ENCODE measurements at regions not wholly inside any gene's neighbourhood (a gene's known extent, or its start where the extent isn't known, plus 50 kb on each side); places are given as distances from the start of the nearest gene placed in this dataset.

GRCh38 chr5:94040591-94041148, 299.3 kb upstream of the POU5F2 start:
- Histone ChIP-seq H2AFZ (replicated peaks; ENCODE audit: low read length, poor library complexity) (no peak overlapping the region), H4K8ac (ENCODE audit: low read depth in 2 of 2, low read length in 2 of 2) (no peak overlapping the region), H3K36me3 (ENCODE audit: control insufficient read depth, insufficient read depth, low read length) (no peaks in the 10 kb centered on the region), H2BK5ac (ENCODE audit: low read depth, low read length, poor library complexity, severe bottlenecking) (no peak overlapping the region), H3K9me3 (ENCODE audit: control insufficient read depth, insufficient read depth, low read length) (no peaks in the 10 kb centered on the region), H4K20me1 (ENCODE audit: insufficient read depth, low read length) (no peaks in the 10 kb centered on the region), H3K27me3 (ENCODE audit: control insufficient read depth, insufficient read depth, low read length) (no peaks in the 10 kb centered on the region), H3K56ac (ENCODE audit: extremely low read depth, insufficient read depth, low read length) (no peak overlapping the region), H2BK120ac (ENCODE audit: low read depth, low read length) (no peak overlapping the region), H2AK9ac (replicated peaks; ENCODE audit: low read depth, low read length, poor library complexity) (no peak overlapping the region), H3K4ac (ENCODE audit: low read depth, low read length) (no peak overlapping the region), H2BK15ac (ENCODE audit: low read depth, low read length) (no peak overlapping the region), H3K4me2 (ENCODE audit: low read depth, low read length) (no peak overlapping the region), H2AK5ac (ENCODE audit: low read depth, low read length) (no peak overlapping the region), H4K91ac (ENCODE audit: insufficient read depth, low read depth, low read length) (no peak overlapping the region), H3K14ac (replicated peaks; ENCODE audit: low read depth, low read length) (no peak overlapping the region), H3K23ac (ENCODE audit: low read depth, low read length) (no peak overlapping the region), H3K27ac (ENCODE audit: insufficient read depth, low read length) (no peak overlapping the region), H3K79me1 (ENCODE audit: low read depth in 1 of 2, low read length in 2 of 2) (no peaks in the 10 kb centered on the region), H2BK20ac (ENCODE audit: low read depth, low read length) (no peak overlapping the region), H3K4me1 (ENCODE audit: control insufficient read depth, insufficient read depth, low read length) (no peaks in the 10 kb centered on the region), H3K4me3 (ENCODE audit: insufficient read depth, low read depth, low read length) (no peak overlapping the region), H3K9me1 (ENCODE audit: insufficient read depth, low read length) (no peaks in the 10 kb centered on the region), H4K5ac (ENCODE audit: low read depth, low read length) (no peak overlapping the region), H3K9ac (ENCODE audit: low read depth, low read length) (no peak overlapping the region), H3K18ac (ENCODE audit: low read depth, low read length) (no peak overlapping the region)
- 100% methylated on average over 3 of the region's 7 CpGs; no CpG with 5 or more reads in 1 of the 2 experiments for WGBS, 2 experiments (ENCODE audit: extremely low coverage in 2 of 2, insufficient read length in 1 of 2)
- ATAC-seq (ENCODE audit: low read depth) (no peak), DNase-seq (no peak)
- CTCF ChIA-PET: no interaction called here
- intact Hi-C loops (cut with micrococcal nuclease): no loop called here
- no TSS peak for BruUV-seq (replicated peaks)
- dilution Hi-C loops (cut with HindIII; ENCODE audit: low sequenced_read_pairs, unreplicated experiment): no loop called here
- POLR2A ChIA-PET (ENCODE audit: unreplicated experiment): no interaction called here
- in situ Hi-C loops (cut with MboI; ENCODE audit: low sequenced_read_pairs): no loop called here
- TF ChIP-seq ELK1 (IDR thresholded peaks at IDR 0.05; ENCODE audit: borderline replicate concordance, low read depth, low read length): no peak
- TF ChIP-seq MXI1 (IDR thresholded peaks at IDR 0.05; ENCODE audit: borderline replicate concordance, low read depth, low read length): no peak
- TF ChIP-seq MAFK (IDR thresholded peaks at IDR 0.05; ENCODE audit: low read depth, low read length): no peak
- no peak for TF ChIP-seq RCOR1 (IDR thresholded peaks at IDR 0.05; ENCODE audit: insufficient replicate concordance, low read length)
- TF ChIP-seq RFX5 (IDR thresholded peaks at IDR 0.05; ENCODE audit: low read depth, low read length): no peak
- no peak for TF ChIP-seq MAZ (IDR thresholded peaks at IDR 0.05; ENCODE audit: borderline replicate concordance, low read depth, low read length)
- TF ChIP-seq FOS (IDR thresholded peaks at IDR 0.05; ENCODE audit: low read depth, low read length): no peak
- TF ChIP-seq POLR2A (IDR thresholded peaks at IDR 0.05; ENCODE audit: low read depth, low read length): no peak
- no peak for TF ChIP-seq CHD1 (IDR thresholded peaks at IDR 0.05; ENCODE audit: low read depth, low read length)
- no peak for TF ChIP-seq CTCF (conservative IDR thresholded peaks at IDR 0.05; ENCODE audit: low read depth, low read length)
- no peak for TF ChIP-seq USF2 (IDR thresholded peaks at IDR 0.05; ENCODE audit: low read depth, low read length)
- TF ChIP-seq BHLHE40 (IDR thresholded peaks at IDR 0.05; ENCODE audit: low read depth, low read length): no peak
- TF ChIP-seq RAD21 (IDR thresholded peaks at IDR 0.05; ENCODE audit: low read length): no peak
- TF ChIP-seq SMC3 (IDR thresholded peaks at IDR 0.05; ENCODE audit: low read depth, low read length): no peak
